ENCODE measurements at regions not wholly inside any gene's neighbourhood (a gene's known extent, or its start where the extent isn't known, plus 50 kb on each side); places are given as distances from the start of the nearest gene placed in this dataset.
"Not testable (repeated sequence)": the region's sequence is repeated elsewhere in the genome, so short reads cannot be mapped to it uniquely, and the experiment has no call there.

DNA sequence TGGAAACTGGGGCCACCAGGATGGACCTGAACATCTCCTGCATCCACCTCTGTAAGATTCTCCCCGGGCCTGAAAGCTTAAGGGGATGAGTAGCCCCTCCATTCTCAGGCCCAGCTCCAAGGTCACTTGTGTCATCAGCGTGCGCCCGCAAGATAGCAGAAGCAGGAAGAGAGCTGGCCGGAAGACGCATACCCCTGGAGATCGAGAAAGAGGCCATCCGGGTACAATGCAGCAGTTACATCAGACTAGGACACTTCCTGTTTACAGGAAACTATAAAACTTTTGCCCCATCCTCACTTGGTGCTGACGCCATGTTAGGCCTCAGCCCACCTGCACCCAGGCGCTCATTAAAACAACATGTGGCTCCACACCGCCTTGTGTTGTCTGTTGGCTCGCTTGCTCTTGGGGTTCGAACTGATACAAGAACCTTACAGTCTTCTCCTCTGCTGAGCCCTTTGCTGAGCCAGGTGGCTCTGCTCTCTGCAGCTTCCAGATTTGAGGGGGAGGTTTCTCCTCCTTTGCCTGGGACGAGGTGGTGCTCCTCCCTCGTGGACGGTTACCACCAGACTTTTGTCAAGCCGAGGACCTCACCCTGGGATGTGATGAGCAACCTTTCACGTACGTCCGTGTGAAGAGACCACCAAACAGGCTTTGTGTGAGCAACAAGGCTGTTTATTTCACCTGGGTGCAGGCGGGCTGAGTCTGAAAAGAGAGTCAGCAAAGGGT lies 277.5 kb upstream of the C1orf174 start:
- no peak for DNase-seq

DNA sequence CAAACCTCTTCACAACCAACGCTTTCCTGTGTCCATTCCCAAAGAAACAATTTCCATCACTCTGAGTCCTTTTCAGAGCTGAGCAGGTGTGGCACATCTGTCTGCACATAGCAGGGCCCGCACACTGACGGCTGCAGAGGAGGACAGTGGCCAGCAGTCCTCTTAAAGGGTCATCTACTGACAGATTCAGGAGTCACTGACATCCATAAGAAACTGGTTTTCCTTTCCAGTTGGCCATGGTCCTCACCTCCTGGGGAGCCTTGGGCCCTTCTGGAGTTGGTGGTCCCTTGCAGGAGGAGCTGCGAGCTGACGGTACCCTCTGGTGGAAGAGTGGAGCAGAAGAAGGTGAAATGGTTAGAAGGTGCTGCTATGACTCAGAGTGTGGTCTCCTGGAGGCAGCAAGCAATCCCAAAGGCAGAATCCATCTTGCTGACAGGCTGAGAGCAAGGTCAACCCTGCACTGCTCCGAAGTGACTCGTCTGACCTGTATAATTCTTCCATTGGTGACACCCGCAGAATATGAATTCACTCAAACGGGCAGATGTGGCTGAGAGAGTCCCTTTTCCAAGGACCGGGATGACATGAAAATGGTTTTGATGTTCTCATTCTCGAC lies 278.5 kb upstream of the C1orf174 start:
- DNase-seq: no peak

DNA sequence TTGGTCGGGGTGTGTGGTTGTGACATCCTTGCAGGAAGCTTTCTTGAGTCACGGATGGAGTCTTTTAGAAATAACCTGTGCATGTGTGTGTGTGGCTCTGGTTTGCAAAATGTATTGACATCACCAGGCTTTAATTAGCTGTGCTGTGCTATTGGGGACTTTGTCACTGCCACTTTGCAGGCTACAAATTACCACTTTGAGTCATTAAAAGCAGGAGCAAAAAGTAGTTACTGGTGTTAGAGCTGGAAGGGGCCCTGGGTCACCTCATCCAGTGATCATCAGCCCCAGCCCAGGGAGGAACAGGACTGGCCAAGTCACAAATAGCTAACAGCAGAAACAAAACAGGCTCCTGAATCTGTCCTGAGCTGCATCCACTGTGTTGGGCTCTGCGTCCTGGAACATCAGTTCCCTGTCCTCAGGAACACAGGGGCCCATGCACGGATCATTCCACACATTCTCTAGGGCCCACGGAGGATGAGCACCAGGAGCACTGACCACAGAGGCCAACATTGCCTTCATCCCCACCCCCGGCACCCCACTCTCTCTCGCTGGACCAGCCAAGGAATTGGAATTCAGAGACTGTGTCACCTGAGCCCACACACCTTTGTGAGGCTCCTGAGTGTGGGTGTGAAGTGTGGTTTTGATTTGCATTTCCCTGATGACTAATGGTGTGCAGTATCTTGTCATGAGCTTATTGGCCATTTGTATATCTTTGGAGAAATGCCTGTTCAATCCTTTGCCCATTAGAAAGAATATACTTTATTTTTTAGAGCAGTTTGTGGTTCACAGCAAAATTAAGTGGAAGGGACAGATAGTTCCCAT lies 280.1 kb upstream of the C1orf174 start:
- no peak for DNase-seq

DNA sequence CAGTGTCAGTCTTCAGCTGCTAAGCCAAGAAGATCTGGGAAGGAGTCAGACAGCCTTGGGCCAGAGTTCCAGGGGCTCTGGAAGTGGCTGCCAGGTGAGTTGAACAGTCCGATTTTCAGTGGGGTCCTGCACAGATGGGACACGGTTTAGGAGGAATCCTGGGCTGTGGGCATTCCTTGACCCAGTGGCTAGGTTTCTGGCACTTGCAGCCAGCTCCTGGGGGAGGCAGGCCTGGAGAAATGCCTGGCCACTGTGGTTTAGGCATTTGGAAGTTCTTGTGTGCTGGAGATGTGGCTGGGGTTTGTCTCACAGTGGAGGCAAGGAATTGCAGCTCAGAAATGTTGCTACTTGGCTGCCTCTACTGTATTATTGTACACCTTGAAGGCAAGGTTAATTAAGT lies 286.4 kb upstream of the C1orf174 start:
- DNase-seq: not testable (repeated sequence)

DNA sequence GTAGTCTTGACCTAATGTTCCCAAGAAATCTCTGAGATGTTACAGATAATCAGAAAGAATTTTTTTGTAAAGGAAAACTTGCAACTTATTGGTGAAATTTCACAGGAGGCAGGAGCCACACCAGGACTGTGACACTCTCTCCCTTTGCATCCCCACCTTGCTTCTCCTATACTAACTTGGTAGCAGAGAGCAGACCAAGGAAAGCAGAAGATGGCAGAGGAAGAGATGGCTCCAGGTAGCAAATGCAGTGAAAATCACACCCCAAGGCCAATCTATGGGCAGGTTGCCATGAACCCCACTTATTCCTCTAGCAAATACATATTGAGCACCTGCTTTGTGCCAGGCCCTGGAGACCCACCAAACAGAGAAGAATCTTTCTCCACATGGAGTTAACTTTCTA lies 303.4 kb upstream of the C1orf174 start:
- no peak for DNase-seq

DNA sequence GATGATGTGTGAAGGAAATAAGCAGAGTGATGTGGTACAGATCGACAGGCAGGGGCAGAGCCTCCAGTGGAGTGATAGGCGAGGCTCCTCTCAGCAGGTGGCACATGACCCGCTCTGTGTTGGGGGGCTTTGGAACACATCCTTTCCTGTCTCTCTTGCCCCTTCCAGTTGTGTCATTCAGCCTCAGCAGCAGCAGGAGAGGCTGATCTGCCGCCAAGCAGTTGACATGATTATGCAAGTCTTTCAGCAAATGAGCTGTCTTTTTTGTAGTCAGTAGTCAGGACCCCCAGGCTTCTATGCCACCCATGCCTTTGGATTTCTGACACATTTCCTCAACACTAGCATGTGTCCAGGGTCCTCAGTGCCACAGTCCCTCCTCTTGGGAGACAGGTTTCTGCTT lies 307.1 kb upstream of the C1orf174 start:
- DNase-seq: no peak

DNA sequence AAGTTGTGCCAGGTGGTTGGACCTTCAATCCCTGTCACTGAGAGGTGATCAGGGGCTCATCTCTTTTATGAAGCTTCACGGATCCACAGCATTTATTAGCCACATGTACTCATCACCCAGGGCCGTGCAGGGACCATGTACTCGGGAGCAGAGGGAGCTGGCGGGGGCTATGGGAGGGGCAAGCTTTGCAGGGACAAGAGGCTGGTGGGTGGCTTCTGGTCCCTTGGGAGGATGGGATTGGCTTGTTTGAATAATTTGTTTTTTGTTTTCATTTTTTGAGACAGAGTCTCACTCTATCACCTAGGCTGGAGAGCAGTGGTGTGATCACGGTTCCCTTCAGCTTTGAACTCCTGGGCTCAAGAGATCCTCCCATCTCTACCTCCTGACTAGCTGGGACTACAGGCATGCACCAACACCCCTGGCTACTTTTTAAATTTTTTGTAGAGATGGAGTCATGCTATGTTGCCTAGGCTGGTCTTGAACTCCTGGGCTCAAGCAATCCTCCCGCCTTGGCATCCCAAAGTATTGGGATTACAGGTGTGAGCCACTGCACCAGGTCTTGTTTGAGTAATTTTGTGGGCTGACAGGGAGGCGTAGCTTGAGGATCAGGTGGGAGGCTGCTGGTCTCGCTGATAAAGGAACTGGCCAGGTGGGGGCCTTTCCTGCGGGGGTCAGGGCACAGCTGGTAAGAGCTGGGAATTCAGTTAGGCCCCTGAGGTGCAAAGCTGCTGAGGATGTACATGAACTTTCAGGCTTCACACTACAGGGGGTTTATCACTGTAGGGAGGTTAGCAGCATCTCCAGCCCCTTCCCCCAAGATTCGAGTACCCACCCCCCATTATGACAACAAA lies 308.0 kb upstream of the C1orf174 start:
- DNase-seq: no peak

DNA sequence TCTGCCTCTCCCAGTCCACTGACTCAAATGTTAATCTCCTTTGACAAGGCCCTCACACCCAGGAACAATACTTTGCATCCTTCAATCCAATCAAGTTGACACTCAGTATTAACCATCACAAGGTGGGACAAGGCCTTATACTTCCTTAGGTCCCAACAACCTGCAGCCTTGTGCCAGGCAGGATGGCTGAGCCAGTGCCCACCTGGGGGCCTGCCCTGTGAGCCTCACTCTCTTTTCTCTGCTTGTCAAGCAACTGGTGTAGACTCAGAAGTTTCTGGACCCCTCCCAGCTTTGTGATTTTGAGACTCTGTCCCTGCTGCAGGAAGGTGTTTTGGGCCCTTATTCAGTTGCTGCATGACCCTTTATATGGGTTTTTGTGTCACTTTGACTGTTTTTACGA lies 310.0 kb upstream of the C1orf174 start:
- no peak for DNase-seq

DNA sequence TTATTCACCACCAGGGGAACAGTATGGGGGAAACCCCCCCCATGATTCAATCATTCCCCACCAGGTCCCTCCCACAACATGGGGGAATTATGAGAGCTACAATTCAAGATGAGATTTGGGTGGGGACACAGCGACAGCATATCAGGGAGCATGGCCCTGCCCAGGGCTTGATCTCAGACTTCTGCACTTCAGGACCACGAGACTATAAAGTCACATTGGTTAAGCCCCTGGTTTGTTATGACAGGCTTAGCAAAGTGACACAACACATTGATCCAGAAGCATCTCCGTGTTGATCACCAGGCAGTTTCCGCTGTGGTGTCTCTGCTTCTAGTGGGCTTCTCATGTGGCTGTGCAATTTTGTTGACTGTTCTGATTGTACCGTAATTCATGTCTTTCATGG lies 312.7 kb upstream of the C1orf174 start:
- DNase-seq: no peak

DNA sequence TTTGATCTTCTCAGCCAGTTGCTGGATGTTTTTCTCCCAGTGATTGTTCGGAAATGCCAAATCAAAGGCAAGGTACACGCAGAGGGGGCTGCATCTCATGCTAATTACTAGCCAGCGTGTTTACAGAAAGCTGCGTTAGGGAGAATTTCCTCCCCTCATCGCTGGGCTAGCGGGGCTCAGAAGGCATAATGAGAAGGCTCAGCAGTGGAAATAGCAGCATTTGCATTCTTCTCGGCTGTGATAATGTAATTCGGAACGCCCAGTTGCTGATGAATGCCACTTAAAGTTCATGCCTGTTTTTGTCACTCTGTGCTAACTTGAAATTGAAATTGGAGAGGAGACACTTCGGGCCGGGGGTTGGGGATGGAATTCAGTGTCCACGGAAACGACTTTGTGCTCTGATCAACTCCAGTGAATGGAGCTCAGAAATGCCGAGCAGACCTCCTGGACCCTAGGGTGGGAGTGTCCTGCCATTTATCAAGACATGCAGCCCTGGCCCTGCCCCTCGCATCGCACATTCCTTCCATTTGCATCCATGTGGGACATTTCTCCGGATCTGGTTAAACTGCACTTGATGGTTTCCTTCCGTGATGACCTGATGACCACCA lies 313.4 kb upstream of the C1orf174 start:
- DNase-seq: no peak

DNA sequence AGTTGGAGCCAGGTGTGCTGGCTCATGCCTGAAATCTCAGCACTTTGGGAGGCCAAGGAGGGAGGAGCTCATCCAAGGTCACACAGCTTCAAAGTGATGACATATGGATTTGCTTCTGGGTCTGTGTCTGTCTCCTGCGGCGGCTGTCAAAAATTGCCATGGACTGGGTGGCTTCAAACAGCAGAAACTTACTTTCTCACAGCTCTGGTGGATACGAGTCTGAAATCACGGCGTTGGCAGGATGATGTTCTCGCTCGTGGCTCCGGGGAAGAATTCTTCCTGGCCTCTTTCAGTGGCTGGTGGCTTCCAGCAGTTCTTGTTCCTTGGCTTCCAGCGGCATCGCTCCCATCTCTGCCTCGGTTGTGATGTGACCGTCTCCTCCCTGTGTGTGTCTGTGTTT lies 314.8 kb upstream of the C1orf174 start:
- no peak for DNase-seq

DNA sequence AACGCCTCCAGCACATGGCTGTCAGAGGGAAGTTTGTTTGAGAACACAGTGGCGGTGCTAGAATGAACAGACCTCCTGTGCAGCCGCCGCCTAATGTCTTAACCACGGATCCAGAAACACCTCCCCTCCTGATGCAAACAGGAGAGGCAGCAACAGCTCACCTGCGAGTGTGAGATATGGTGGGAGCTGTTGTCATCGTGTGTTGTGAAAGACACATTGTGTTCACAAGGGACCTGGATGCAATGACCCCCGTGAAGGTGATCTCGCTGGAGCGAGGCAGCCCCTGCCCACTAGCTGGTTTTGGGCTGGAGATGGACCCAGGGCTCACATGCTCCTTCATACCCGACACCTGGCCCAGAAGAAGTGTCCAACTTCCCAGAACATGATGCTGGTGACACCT lies 315.3 kb upstream of the C1orf174 start:
- DNase-seq: no peak

DNA sequence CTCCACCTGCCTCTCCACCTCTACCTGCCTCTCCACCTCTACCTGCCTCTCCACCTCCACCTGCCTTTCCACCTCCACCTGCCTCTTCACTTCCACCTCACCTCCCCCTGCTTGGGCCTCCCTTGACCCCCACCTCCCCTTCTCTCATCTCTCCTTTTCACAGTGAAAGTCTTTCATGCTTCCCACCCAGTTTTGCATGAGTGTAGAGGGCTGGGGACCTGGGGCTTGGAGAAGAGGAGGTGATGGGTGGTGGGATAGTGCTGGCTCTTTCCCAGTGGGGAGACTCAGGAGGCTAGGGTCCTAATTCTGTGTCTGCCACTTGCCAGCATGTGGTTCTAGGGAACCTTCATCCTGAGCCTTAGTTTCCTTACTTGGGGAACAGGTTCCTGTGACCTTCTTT lies 316.2 kb upstream of the C1orf174 start:
- DNase-seq: no peak

DNA sequence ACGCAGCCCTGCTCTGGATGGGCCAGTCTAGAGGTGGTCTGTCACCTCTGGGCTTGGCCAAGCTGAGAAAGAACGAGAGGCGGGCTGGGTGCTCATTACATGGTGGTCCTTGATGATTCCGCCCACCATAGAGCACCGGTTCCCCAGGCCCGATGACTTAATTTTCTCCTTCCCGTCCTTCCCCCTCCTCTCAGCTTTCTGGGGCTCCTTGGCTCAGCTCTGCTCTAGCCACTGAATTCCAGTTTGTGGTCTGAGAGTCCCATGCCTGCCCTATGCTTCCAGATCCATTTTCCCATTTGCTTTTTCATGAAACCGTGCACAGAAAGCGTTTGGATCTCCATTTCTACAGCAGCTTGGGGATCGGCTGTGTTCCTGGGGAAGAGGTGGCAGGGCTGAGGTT lies 318.5 kb upstream of the C1orf174 start:
- DNase-seq: no peak

DNA sequence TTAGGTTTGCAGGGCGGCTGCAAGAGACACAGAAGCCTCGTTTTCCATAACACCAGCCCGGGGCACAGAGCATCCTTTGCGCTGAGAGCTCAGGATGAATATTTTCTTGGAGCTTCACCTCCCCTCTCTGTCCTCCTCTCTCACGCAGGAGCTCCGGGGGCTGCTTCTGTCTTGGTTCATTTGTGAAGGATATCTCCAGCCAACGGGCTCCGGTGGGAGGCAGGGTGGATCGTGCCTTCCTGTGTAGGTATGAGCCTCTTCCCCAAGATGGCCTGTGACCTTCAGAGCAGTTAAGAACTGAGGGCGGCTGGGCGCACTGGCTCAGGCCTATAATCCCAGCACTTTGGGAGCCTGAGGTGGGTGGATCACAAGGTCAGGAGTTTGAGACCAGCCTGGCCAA lies 319.0 kb upstream of the C1orf174 start:
- no peak for DNase-seq

DNA sequence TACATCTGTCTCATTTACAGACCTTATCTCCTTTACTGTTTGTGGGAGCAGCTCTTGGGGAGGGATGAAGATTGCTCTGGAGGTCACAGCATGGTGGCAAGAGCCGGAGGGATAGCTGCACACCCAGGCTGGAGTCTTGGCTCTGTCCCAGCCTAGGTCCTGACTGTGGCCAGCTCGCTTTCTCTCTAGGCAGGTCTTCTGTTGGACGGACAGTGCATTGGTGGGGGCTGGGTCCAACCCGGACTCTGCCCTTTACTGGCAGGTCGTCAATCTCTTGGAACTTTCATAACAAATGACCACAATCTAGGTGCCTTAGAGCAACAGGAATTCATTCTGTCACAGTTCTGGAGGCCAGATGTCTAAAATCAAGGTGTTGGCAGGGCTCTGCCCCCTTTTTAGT lies 319.8 kb upstream of the C1orf174 start:
- DNase-seq: no peak

DNA sequence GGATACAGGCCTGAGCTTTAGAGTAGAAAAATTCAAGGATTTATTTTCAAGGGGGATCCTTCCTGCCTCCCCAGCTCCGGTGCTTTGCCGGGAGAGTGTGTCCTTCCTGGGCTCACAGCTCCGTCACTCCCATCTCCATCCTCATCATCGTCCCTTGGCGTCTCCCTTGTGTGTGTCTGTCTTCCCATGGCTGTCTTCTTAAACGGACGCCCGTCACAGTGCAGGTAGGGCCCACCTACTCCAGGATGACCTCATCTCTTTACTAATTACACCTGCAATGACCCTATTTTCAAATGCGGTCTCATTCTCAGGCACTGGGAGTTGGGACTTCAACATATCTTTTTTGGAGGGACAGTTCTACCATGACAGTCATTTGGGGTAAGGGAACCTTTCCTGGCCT lies 320.3 kb upstream of the C1orf174 start:
- DNase-seq: no peak

DNA sequence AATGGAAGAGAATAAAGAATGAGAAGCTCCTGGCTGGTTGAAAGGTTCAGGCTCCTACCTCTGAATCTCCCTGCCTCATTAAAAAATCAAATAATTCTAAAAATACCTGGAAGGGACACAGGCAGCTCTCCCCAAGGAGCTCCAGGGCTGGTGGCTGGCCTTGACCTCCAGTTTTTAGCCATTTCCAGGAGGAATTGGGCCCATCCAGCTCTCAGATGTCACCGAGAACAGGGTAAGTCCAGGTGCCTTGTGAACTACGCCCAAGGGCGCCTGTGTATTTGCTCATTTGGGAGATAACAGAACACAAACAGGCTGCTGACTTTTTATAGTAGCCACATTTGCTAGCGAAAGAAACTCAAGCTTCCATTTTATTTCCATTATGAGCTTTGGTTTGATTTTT lies 321.0 kb upstream of the C1orf174 start:
- DNase-seq: no peak

DNA sequence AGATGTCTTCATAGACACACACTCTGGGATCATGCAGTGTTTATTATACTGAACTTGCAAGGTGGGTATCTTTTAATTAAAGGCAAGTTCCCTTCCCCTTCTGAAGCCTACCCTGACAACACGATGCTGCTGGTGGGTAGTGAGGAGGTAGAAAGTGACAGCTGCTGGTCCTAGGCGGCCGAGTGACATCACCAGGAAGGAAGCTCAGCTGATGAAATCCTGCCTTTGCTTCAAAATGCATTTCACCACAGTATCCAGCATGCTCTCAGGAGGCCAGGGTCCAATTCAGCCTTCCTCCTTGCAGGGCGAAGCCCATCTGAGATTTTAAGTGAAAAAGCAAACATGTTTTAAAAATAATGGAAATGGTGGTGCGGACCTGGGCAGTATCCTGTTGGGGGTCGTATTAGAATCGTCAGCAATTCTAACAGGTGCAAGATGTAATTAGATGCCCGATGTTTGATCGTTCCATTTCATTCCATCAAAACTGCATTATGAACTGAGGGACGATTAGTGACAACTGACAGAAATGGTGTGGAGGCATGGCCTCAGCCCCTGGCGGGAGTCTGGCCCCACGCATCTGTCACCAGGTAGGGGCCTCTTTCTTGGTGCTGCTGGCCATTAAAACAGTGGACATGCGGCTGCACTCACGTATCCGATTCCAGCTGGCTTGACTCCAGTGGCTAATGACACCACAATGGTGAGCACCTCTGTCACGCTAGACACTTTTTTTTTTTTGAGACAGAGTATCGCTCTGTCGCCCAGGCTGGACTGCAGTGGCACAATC lies 324.8 kb upstream of the C1orf174 start:
- no peak for DNase-seq

DNA sequence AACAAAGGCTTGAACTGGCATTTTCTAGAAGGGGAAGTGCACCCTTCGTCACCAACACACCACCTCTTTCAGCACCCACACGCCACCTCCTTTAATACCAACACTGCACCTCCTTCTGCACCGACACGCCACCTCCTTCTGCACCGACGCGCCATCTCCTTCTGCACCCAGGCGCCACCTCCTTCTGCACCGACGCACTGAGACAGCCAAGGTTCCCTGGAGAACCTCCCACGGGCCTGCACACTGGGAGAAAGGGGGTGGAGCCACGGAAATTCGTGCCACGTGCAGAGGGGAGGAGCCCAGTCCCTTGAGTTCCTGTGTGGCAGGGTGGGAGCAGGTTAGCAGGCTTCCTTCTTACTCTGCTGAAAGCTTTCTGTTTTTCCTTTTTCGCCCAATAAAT lies 327.9 kb upstream of the C1orf174 start:
- no peak for DNase-seq

DNA sequence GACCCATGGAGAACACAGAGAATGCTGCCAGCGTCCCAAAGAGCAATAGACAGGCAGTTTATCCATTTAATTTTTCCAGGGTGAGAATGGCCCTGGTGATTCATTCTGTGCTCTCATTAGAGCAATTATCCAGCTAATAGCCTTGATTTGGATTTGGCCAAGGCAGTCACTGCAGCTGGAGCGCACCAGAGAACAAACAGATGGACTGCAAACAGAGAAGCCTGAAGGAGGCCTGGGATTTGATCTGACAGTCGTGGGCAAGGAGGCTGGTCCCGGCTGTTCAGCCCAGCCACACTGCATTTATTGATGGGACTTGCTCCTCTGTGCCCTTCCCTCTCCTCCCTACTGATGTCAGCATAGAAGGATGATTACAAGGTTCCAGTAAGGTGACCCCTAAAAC lies 353.9 kb upstream of the C1orf174 start:
- DNase-seq: no peak

DNA sequence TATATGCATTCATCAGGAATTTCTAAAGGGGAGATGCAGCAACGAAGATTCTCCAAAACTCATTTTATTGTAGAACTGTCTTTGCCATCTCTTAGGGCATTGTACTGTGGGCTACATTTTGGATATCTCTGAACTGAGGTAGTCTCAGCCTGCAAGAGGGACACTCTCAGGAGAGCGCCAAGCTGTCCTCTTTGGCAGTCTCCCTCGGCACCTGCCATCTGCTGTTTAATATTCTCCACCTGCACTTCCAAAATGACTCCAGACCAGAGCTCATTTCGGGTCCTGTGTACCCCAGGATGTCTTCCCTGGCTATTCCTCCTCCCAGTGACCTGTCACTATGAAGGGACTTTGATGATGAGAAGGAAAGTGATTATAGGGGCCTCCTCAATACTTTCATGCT lies 356.3 kb upstream of the C1orf174 start:
- no peak for DNase-seq

Data from activated gamma-delta T cell treated with Interleukin-2 at 50 U/mL for 16 hours (primary cell).